ENCODE measurements at regions not wholly inside any gene's neighbourhood (a gene's known extent, or its start where the extent isn't known, plus 50 kb on each side); places are given as distances from the start of the nearest gene placed in this dataset.

- no CpG with 5 or more reads among the region's 2 CpGs for WGBS
- DNase-seq (ENCODE audit: extremely low spot score), result no peak
- intact Hi-C loops (cut with DNase I), result no loop called here
These were observed 331.1 kb upstream of the MAGEB18 start for GRCh38 chrX:25807022-25807421.

GRCh38 chrX:25810202-25810601 lies 327.9 kb upstream of the MAGEB18 start:
- intact Hi-C loops (cut with DNase I), result no loop called here
- H3K4me1 ChIP-seq, result no peaks in the 10 kb centered on the region
- no peaks in the 10 kb centered on the region for H3K9me3 ChIP-seq
- H3K4me3 ChIP-seq, result no peak overlapping the region
- DNase-seq (ENCODE audit: extremely low spot score), result no peak
- no peak overlapping the region for H3K27ac ChIP-seq (replicated peaks in 1 of 4)
- 32% methylated on average over 1 of the region's 1 CpG for WGBS
- H3K27me3 ChIP-seq, result no peaks in the 10 kb centered on the region
- no peaks in the 10 kb centered on the region for H3K36me3 ChIP-seq
- TF ChIP-seq CTCF (IDR thresholded peaks at IDR 0.05) (no peak), EP300 (IDR thresholded peaks at IDR 0.05) (no peak), POLR2AphosphoS5 (IDR thresholded peaks at IDR 0.05) (no peak), POLR2A (IDR thresholded peaks at IDR 0.05; ENCODE audit: low read depth) (no peak)

More at GRCh38 chrX:25807022-25807421, 331.1 kb upstream of the MAGEB18 start:
- H3K9me3 ChIP-seq, result no peaks in the 10 kb centered on the region
- no peak overlapping the region for H3K4me3 ChIP-seq
- no peaks in the 10 kb centered on the region for H3K36me3 ChIP-seq
- TF ChIP-seq CTCF (IDR thresholded peaks at IDR 0.05) (no peak), POLR2A (IDR thresholded peaks at IDR 0.05; ENCODE audit: low read depth) (no peak), POLR2AphosphoS5 (IDR thresholded peaks at IDR 0.05) (no peak), EP300 (IDR thresholded peaks at IDR 0.05) (no peak)
- H3K27ac ChIP-seq (replicated peaks in 1 of 4), result no peak overlapping the region
- H3K4me1 ChIP-seq, result no peaks in the 10 kb centered on the region
- H3K27me3 ChIP-seq, result no peaks in the 10 kb centered on the region

GRCh38 chrX:25819879-25820278 lies 318.3 kb upstream of the MAGEB18 start:
- TF ChIP-seq POLR2A (IDR thresholded peaks at IDR 0.05; ENCODE audit: low read depth), result no peak
- TF ChIP-seq EP300 (IDR thresholded peaks at IDR 0.05), result no peak
- no peak for TF ChIP-seq CTCF (IDR thresholded peaks at IDR 0.05)
- TF ChIP-seq POLR2AphosphoS5 (IDR thresholded peaks at IDR 0.05), result no peak
- H3K9me3 ChIP-seq, result no peaks in the 10 kb centered on the region
- no peak overlapping the region for H3K4me3 ChIP-seq
- DNase-seq (ENCODE audit: extremely low spot score), result no peak
- intact Hi-C loops (cut with DNase I), result no loop called here
- H3K36me3 ChIP-seq, result no peaks in the 10 kb centered on the region
- no peaks in the 10 kb centered on the region for H3K27me3 ChIP-seq
- H3K4me1 ChIP-seq, result no peaks in the 10 kb centered on the region
- 70% methylated on average over 3 of the region's 3 CpGs for WGBS
- no peak overlapping the region for H3K27ac ChIP-seq (replicated peaks in 1 of 4)

GRCh38 chrX:25851141-25851540 lies 287.0 kb upstream of the MAGEB18 start:
- intact Hi-C loops (cut with DNase I), result no loop called here
- TF ChIP-seq EP300 (IDR thresholded peaks at IDR 0.05), result no peak
- 36% methylated on average over 3 of the region's 3 CpGs for WGBS
- Histone ChIP-seq H3K9me3 (no peaks in the 10 kb centered on the region), H3K27me3 (no peaks in the 10 kb centered on the region), H3K4me1 (no peaks in the 10 kb centered on the region), H3K4me3 (no peak overlapping the region), H3K27ac (replicated peaks in 1 of 4) (no peak overlapping the region), H3K36me3 (no peaks in the 10 kb centered on the region)
- no peak for DNase-seq (ENCODE audit: extremely low spot score)

- no peaks in the 10 kb centered on the region for H3K36me3 ChIP-seq
- no peak for DNase-seq (ENCODE audit: extremely low spot score)
- H3K27ac ChIP-seq (replicated peaks in 1 of 4), result no peak overlapping the region
- TF ChIP-seq EP300 (IDR thresholded peaks at IDR 0.05) (no peak), CTCF (IDR thresholded peaks at IDR 0.05) (no peak), POLR2A (IDR thresholded peaks at IDR 0.05; ENCODE audit: low read depth) (no peak)
- H3K27me3 ChIP-seq, result no peaks in the 10 kb centered on the region
- no peaks in the 10 kb centered on the region for H3K4me1 ChIP-seq
- no peaks in the 10 kb centered on the region for H3K9me3 ChIP-seq
- WGBS, result 39% methylated on average over 3 of the region's 3 CpGs
- H3K4me3 ChIP-seq, result no peak overlapping the region
- intact Hi-C loops (cut with DNase I), result no loop called here
These were observed 285.1 kb upstream of the MAGEB18 start for GRCh38 chrX:25853002-25853479.

Measured in esophagus muscularis mucosa (tissue), 4 donors.